CD4-positive, CD25-positive, alpha-beta regulatory T cell (primary cell): ENCODE measurements at regions not wholly inside any gene's neighbourhood (a gene's known extent, or its start where the extent isn't known, plus 50 kb on each side); places are given as distances from the start of the nearest gene placed in this dataset.

Source experiments
- ATAC-seq, 2 donors: fragments of 150-1000 bp; cut with Tn5 transposase; one replicate each; pipeline ENCODE4 v1.10.0; 2021; ENCODE audit warnings: low read depth in 2 of 2, moderate number of reproducible peaks in 2 of 2, moderate library complexity in 1 of 2
- DNase-seq, 3 donors: peaks; one replicate each; pipeline versions ENCODE4 v3.0.0 to v3.0.0-alpha.2; 2012 to 2022; ENCODE audit warnings: mixed read lengths in 1 of 3
- H3K27ac ChIP-seq: one replicate; pipeline ENCODE4 v1.7.0; 2013; ENCODE audit warnings: mild to moderate bottlenecking, low read length; ENCODE audit not compliant: insufficient read depth, poor library complexity, severe bottlenecking
- H3K27me3 ChIP-seq: one replicate; pipeline ENCODE4 v1.7.0; 2013; ENCODE audit warnings: low read length; ENCODE audit not compliant: control insufficient read depth, insufficient read depth
- H3K36me3 ChIP-seq: one replicate; pipeline ENCODE4 v1.7.0; 2013; ENCODE audit warnings: mild to moderate bottlenecking, low read length, moderate library complexity; ENCODE audit not compliant: control insufficient read depth, insufficient read depth
- H3K4me1 ChIP-seq: 2 replicates; pipeline ENCODE4 v1.7.0; 2013; ENCODE audit warnings: mild to moderate bottlenecking, low read length; ENCODE audit not compliant: insufficient read depth, control insufficient read depth, poor library complexity, severe bottlenecking
- H3K4me3 ChIP-seq: one replicate; pipeline ENCODE4 v1.7.0; 2013; ENCODE audit warnings: low read depth, mild to moderate bottlenecking, low read length, moderate library complexity
- H3K9me3 ChIP-seq, 2 experiments: 1 replicate in 1 of 2; 2 replicates in 1 of 2; pipeline ENCODE4 v1.7.0; 2013; ENCODE audit warnings: low read length in 2 of 2, mild to moderate bottlenecking in 1 of 2, moderate library complexity in 1 of 2; ENCODE audit not compliant: control insufficient read depth in 2 of 2
- H3K27ac Mint-ChIP-seq, 3 donors: one replicate each; pipeline ENCODE4 v1.8.0; 2020 to 2022; ENCODE audit warnings: mild to moderate bottlenecking in 3 of 3, mixed read lengths in 3 of 3, moderate library complexity in 2 of 3
- H3K27me3 Mint-ChIP-seq: one replicate; pipeline ENCODE4 v1.8.0; 2022; ENCODE audit warnings: mild to moderate bottlenecking, mixed read lengths
- H3K36me3 Mint-ChIP-seq: one replicate; pipeline ENCODE4 v1.8.0; 2020; ENCODE audit warnings: mixed read lengths
- H3K4me1 Mint-ChIP-seq, 4 donors: one replicate each; pipeline ENCODE4 v1.8.0; 2020 to 2022; ENCODE audit warnings: mixed read lengths in 4 of 4, mild to moderate bottlenecking in 1 of 4
- H3K4me3 Mint-ChIP-seq, 4 donors: one replicate each; pipeline ENCODE4 v1.8.0; 2020 to 2022; ENCODE audit warnings: mild to moderate bottlenecking in 4 of 4, mixed read lengths in 4 of 4, moderate library complexity in 3 of 4
- H3K9me3 Mint-ChIP-seq, 7 donors: one replicate each; pipeline ENCODE4 v1.8.0; 2020 to 2022; ENCODE audit warnings: mixed read lengths in 7 of 7, mild to moderate bottlenecking in 3 of 7, moderate library complexity in 2 of 7

DNA sequence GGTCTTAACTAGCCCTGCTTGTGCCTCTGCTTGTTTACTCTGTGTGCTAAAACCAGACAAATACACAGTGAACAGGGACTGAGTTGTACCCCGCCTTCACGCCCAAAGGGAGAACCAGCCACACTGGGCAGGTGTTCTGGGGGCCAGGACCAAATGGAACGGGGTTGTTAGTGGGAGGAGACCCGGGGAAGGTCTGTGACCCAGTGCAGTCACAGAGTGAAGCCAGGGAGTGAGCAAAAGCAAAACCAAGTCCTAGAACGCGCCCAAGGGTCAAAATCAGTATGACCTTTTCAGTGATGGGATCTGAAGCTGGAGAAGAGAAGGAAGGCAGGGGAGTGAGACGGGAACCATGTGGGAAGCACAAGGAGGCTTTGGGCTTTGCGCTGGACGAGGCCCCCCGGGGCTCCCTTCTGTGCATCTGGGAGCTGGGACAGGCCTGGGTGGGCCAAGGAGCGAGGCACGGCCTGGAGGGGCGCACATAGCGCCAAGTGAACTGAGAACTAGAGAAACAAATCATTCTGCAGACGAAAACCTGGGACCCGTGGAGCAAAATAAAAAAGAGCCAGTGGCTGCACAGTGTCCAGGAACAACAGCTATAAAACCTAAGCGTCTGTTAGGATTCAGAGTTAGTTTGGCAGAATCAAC lies 78.3 kb upstream of the ALDH1A3 start:
- H3K4me1 Mint-ChIP-seq, result no peaks in the 10 kb centered on the region
- ATAC-seq (no peak), DNase-seq (no peak)
- no peak overlapping the region for H3K4me3 Mint-ChIP-seq
- H3K4me3 ChIP-seq, result no peak overlapping the region
- no peak overlapping the region for H3K27ac ChIP-seq
- no peaks in the 10 kb centered on the region for H3K27me3 ChIP-seq
- no peaks in the 10 kb centered on the region for H3K36me3 Mint-ChIP-seq
- H3K9me3 Mint-ChIP-seq, result peaks cover 0 to 5% (median under 1%) of the 10 kb centered on the region in 7 donors
- no peak overlapping the region for H3K27ac Mint-ChIP-seq
- H3K9me3 ChIP-seq, result no peaks in the 10 kb centered on the region
- no peaks in the 10 kb centered on the region for H3K4me1 ChIP-seq
- no peaks in the 10 kb centered on the region for H3K36me3 ChIP-seq
- no peaks in the 10 kb centered on the region for H3K27me3 Mint-ChIP-seq

DNA sequence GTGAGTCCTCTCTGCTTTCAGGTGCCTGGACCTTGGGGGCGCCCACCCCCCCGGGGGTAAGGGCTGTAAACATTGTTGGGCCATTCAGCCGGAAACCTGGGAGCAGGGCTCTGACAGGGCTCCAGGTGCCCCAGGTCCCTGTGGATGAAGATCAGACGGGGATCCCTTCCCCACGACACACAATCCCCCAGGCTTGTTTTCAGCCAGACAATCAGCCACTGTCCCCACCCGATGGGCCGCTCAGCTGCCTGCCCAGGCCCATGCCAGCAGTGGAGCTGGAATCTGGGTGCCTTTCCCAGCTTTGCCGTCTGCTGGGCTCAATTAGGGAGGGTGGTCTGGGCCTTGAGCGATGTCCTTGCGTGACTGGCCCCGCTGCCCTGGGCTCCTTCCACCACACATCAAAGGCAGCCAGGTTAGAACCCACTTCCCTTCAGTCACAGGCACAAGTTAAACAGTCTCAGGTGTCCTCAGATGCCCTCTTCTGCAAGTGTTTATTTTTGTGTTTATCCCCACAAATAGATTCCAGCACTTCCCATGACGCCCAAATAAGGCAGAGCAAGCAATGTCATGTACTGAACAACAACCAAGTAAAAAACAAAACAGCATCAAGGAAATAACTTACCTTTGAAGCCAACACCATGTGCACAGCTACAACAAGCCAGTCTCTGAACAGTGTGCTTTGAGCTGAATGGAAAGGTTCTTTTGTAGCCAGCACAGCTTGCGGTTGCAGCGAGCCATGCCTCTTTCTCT lies 77.0 kb upstream of the ALDH1A3 start:
- Histone ChIP-seq H3K4me1 (no peaks in the 10 kb centered on the region), H3K9me3 (no peaks in the 10 kb centered on the region), H3K27me3 (no peaks in the 10 kb centered on the region), H3K27ac (no peak overlapping the region), H3K4me3 (no peak overlapping the region), H3K36me3 (no peaks in the 10 kb centered on the region)
- no peak overlapping the region for H3K4me3 Mint-ChIP-seq
- no peak overlapping the region for H3K27ac Mint-ChIP-seq
- ATAC-seq (no peak), DNase-seq (no peak)
- H3K36me3 Mint-ChIP-seq, result no peaks in the 10 kb centered on the region
- no peaks in the 10 kb centered on the region for H3K27me3 Mint-ChIP-seq
- H3K9me3 Mint-ChIP-seq, result peaks cover 0 to 5% (median 1%) of the 10 kb centered on the region in 7 donors
- H3K4me1 Mint-ChIP-seq, result no peaks in the 10 kb centered on the region

- no peak for ATAC-seq
- Histone ChIP-seq H3K4me1 (no peaks in the 10 kb centered on the region), H3K9me3 (no peaks in the 10 kb centered on the region), H3K27ac (no peak overlapping the region), H3K36me3 (no peaks in the 10 kb centered on the region), H3K4me3 (no peak overlapping the region), H3K27me3 (no peaks in the 10 kb centered on the region)
- Mint-ChIP-seq H3K4me3 (no peak overlapping the region), H3K27ac (no peak overlapping the region), H3K36me3 (no peaks in the 10 kb centered on the region), H3K4me1 (no peaks in the 10 kb centered on the region), H3K27me3 (no peaks in the 10 kb centered on the region), H3K9me3 (peaks cover 0 to 5% (median 1%) of the 10 kb centered on the region in 7 donors)
- DNase-seq, result no peak
Measured at GRCh38 chr15:100803171-100803440, 76.5 kb upstream of the ALDH1A3 start.

DNA sequence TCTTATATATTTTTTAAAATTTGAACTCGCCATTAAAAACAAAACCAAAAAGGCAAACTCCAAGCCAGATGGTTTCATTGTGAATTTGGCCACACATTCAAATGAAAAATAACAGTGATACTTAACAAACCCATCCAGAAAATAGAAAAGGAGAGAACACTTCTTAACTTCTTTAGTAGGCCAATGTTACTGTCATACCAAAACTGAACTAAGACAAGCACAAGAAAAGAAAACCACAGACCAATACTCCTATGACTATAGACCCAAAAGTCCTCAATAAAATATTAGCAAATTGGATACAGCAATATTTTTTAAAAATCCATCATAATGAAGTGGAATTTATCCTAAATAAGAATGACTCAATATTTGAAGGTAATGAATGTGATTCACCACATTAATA lies 73.5 kb upstream of the ALDH1A3 start:
- Mint-ChIP-seq H3K27ac (no peak overlapping the region), H3K9me3 (peaks cover 0 to 8% (median 1%) of the 10 kb centered on the region in 7 donors), H3K4me1 (no peaks in the 10 kb centered on the region), H3K36me3 (no peaks in the 10 kb centered on the region), H3K27me3 (no peaks in the 10 kb centered on the region), H3K4me3 (no peak overlapping the region)
- H3K9me3 ChIP-seq, result no peaks in the 10 kb centered on the region
- no peak overlapping the region for H3K27ac ChIP-seq
- H3K4me1 ChIP-seq, result no peaks in the 10 kb centered on the region
- H3K4me3 ChIP-seq, result no peak overlapping the region
- no peak for DNase-seq
- no peaks in the 10 kb centered on the region for H3K36me3 ChIP-seq
- no peaks in the 10 kb centered on the region for H3K27me3 ChIP-seq
- no peak for ATAC-seq

- no peak overlapping the region for H3K27ac Mint-ChIP-seq
- ATAC-seq, result no peak
- no peaks in the 10 kb centered on the region for H3K4me1 Mint-ChIP-seq
- Histone ChIP-seq H3K9me3 (no peaks in the 10 kb centered on the region), H3K27me3 (no peaks in the 10 kb centered on the region), H3K36me3 (no peaks in the 10 kb centered on the region), H3K4me3 (no peak overlapping the region), H3K4me1 (no peaks in the 10 kb centered on the region), H3K27ac (no peak overlapping the region)
- no peak for DNase-seq
- no peaks in the 10 kb centered on the region for H3K27me3 Mint-ChIP-seq
- no peaks in the 10 kb centered on the region for H3K36me3 Mint-ChIP-seq
- H3K9me3 Mint-ChIP-seq, result peaks cover 0 to 8% (median 1%) of the 10 kb centered on the region in 7 donors
- H3K4me3 Mint-ChIP-seq, result no peak overlapping the region
Measured at GRCh38 chr15:100807028-100807427, 72.6 kb upstream of the ALDH1A3 start.

- Mint-ChIP-seq H3K9me3 (peaks cover 0 to 8% (median 1%) of the 10 kb centered on the region in 7 donors), H3K4me3 (no peak overlapping the region), H3K36me3 (no peaks in the 10 kb centered on the region), H3K27me3 (no peaks in the 10 kb centered on the region), H3K27ac (no peak overlapping the region), H3K4me1 (no peaks in the 10 kb centered on the region)
- ATAC-seq (no peak), DNase-seq (no peak)
- H3K27ac ChIP-seq, result no peak overlapping the region
- H3K4me3 ChIP-seq, result no peak overlapping the region
- no peaks in the 10 kb centered on the region for H3K36me3 ChIP-seq
- H3K4me1 ChIP-seq, result no peaks in the 10 kb centered on the region
- no peaks in the 10 kb centered on the region for H3K27me3 ChIP-seq
- H3K9me3 ChIP-seq, result no peaks in the 10 kb centered on the region
Measured at GRCh38 chr15:100808691-100809090, 70.9 kb upstream of the ALDH1A3 start.

- Histone ChIP-seq H3K9me3 (no peaks in the 10 kb centered on the region), H3K36me3 (no peaks in the 10 kb centered on the region), H3K27me3 (no peaks in the 10 kb centered on the region), H3K4me1 (no peaks in the 10 kb centered on the region), H3K27ac (no peak overlapping the region), H3K4me3 (no peak overlapping the region)
- Mint-ChIP-seq H3K27me3 (no peaks in the 10 kb centered on the region), H3K9me3 (peaks cover 0 to 8% (median 1%) of the 10 kb centered on the region in 7 donors), H3K4me1 (no peaks in the 10 kb centered on the region), H3K4me3 (no peak overlapping the region), H3K36me3 (no peaks in the 10 kb centered on the region), H3K27ac (no peak overlapping the region)
- ATAC-seq (no peak), DNase-seq (no peak)
Measured at GRCh38 chr15:100809151-100809550, 70.5 kb upstream of the ALDH1A3 start.

DNA sequence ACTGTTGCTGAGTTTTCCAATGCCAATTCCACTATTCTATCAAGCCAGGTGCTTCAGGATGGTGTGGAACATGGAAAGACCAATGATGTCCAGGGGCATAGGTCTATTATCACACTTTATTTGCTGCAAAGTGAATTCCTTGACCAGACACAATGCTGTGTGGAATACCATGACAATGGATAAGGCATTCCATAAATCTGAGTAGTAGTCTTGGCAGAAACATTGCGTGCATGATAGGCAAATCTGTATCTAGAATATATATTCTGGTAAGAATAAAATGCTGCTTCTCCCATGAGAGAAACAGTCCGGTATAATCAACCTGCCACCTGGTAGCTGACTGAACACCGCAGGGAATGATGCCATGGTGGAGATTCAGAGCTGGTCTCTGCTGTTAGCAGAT lies 70.0 kb upstream of the ALDH1A3 start:
- H3K9me3 ChIP-seq, result no peaks in the 10 kb centered on the region
- no peak for ATAC-seq
- Mint-ChIP-seq H3K4me3 (no peak overlapping the region), H3K27ac (no peak overlapping the region), H3K9me3 (peaks cover 0 to 8% (median 1%) of the 10 kb centered on the region in 7 donors), H3K36me3 (no peaks in the 10 kb centered on the region), H3K4me1 (no peaks in the 10 kb centered on the region), H3K27me3 (no peaks in the 10 kb centered on the region)
- H3K36me3 ChIP-seq, result no peaks in the 10 kb centered on the region
- no peaks in the 10 kb centered on the region for H3K27me3 ChIP-seq
- H3K27ac ChIP-seq, result no peak overlapping the region
- H3K4me1 ChIP-seq, result no peaks in the 10 kb centered on the region
- H3K4me3 ChIP-seq, result no peak overlapping the region
- DNase-seq, result no peak
